Hepatocyte (in vitro differentiated cells): ENCODE measurements at regions not wholly inside any gene's neighbourhood (a gene's known extent, or its start where the extent isn't known, plus 50 kb on each side); places are given as distances from the start of the nearest gene placed in this dataset.

Source experiments
- DNase-seq: peaks from one replicate; pipeline ENCODE4 v3.0.0-alpha.2; 2016; ENCODE audit warnings: low spot score
- H2AFZ ChIP-seq: fragments of 200-600 bp; sonication (generic); 2 replicates; pipeline ENCODE4 v1.6.0; 2016; ENCODE audit warnings: antibody characterized with exemption, mild to moderate bottlenecking
- H3K27ac ChIP-seq: fragments of 200-600 bp; sonication (generic); 2 replicates; pipeline ENCODE4 v1.5.1; 2016; ENCODE audit warnings: mild to moderate bottlenecking
- H3K27me3 ChIP-seq: fragments of 200-600 bp; sonication (generic); 2 replicates; pipeline ENCODE4 v1.6.1; 2016
- H3K36me3 ChIP-seq: fragments of 200-600 bp; sonication (generic); replicated peaks from 2 replicates; pipeline ENCODE4 v1.5.1; 2016; ENCODE audit warnings: low read depth; ENCODE audit not compliant: insufficient read depth
- H3K4me1 ChIP-seq: fragments of 200-600 bp; sonication (generic); 2 replicates; pipeline ENCODE4 v1.5.1; 2016; ENCODE audit warnings: mild to moderate bottlenecking, moderate library complexity; ENCODE audit not compliant: insufficient read depth
- H3K4me2 ChIP-seq: fragments of 200-600 bp; sonication (generic); 2 replicates; pipeline ENCODE4 v1.6.0; 2016
- H3K4me3 ChIP-seq: fragments of 200-600 bp; sonication (generic); 2 replicates; pipeline ENCODE4 v1.5.1; 2016; ENCODE audit warnings: mild to moderate bottlenecking
- H3K79me2 ChIP-seq: fragments of 200-600 bp; sonication (generic); 2 replicates; pipeline ENCODE4 v1.6.0; 2017; ENCODE audit warnings: mild to moderate bottlenecking
- H3K9me2 ChIP-seq: fragments of 200-600 bp; sonication (generic); replicated peaks from 2 replicates; pipeline ENCODE4 v1.6.0; 2017; ENCODE audit warnings: mild to moderate bottlenecking; ENCODE audit not compliant: insufficient read depth
- H3K9me3 ChIP-seq: fragments of 200-600 bp; sonication (generic); 2 replicates; pipeline ENCODE4 v1.5.1; 2016; ENCODE audit warnings: low read depth, mild to moderate bottlenecking
- H4K20me1 ChIP-seq: fragments of 200-600 bp; sonication (generic); 2 replicates; pipeline ENCODE4 v1.6.0; 2016; ENCODE audit warnings: mild to moderate bottlenecking; ENCODE audit not compliant: insufficient read depth, poor library complexity, severe bottlenecking
- CTCF ChIP-seq: fragments of 200-600 bp; sonication (generic); IDR thresholded peaks from 2 replicates; pipeline ENCODE4 v1.5.1; 2016; ENCODE audit warnings: antibody characterized with exemption, mild to moderate bottlenecking; ENCODE audit not compliant: poor library complexity
- EZH2 ChIP-seq: fragments of 200-600 bp; sonication (generic); IDR thresholded peaks from 2 replicates; pipeline ENCODE4 v1.6.1; 2016; ENCODE audit warnings: antibody characterized with exemption, mild to moderate bottlenecking, borderline replicate concordance
- EZH2phosphoT487 ChIP-seq: fragments of 200-600 bp; sonication (generic); IDR thresholded peaks from one replicate; pipeline ENCODE4 v1.6.1; 2018; ENCODE audit warnings: antibody characterized with exemption, mild to moderate bottlenecking, low read depth, moderate library complexity; ENCODE audit not compliant: unreplicated experiment, severe bottlenecking
- WGBS: methylation state at CpG from one replicate; pipeline ENCODE4 v1.1.6; 2016; ENCODE audit warnings: low lambda C conversion rate; ENCODE audit errors: missing lambda C conversion rate; 5-methylcytosine and 5-hydroxymethylcytosine counted together

GRCh38 chr12:4091016-4091743 is 182.4 kb upstream of the CCND2 start:
- peaks cover 4% of the 10 kb centered on the region for H3K4me1 ChIP-seq
- no peaks in the 10 kb centered on the region for H3K9me3 ChIP-seq
- H2AFZ ChIP-seq, result no peak overlapping the region
- H3K27me3 ChIP-seq, result no peaks in the 10 kb centered on the region
- H4K20me1 ChIP-seq, result no peaks in the 10 kb centered on the region
- no peaks in the 10 kb centered on the region for H3K36me3 ChIP-seq
- H3K79me2 ChIP-seq, result no peaks in the 10 kb centered on the region
- no peaks in the 10 kb centered on the region for H3K9me2 ChIP-seq
- WGBS, result 77% methylated on average over 5 of the region's 5 CpGs
- DNase-seq, result no peak
- no peak overlapping the region for H3K4me3 ChIP-seq
- no peak overlapping the region for H3K4me2 ChIP-seq
- H3K27ac ChIP-seq, result no peak overlapping the region
- TF ChIP-seq CTCF, result no peak
- no peak for TF ChIP-seq EZH2
- TF ChIP-seq EZH2phosphoT487, result no peak

- Histone ChIP-seq H4K20me1 (no peaks in the 10 kb centered on the region), H3K9me2 (no peaks in the 10 kb centered on the region), H3K9me3 (no peaks in the 10 kb centered on the region), H3K4me1 (peaks cover 4% of the 10 kb centered on the region), H3K79me2 (no peaks in the 10 kb centered on the region), H3K27ac (peak overlapping the region; percentile 79), H3K27me3 (no peaks in the 10 kb centered on the region), H2AFZ (no peak overlapping the region), H3K4me2 (no peak overlapping the region), H3K36me3 (no peaks in the 10 kb centered on the region), H3K4me3 (no peak overlapping the region)
- WGBS, result 43% methylated on average over 3 of the region's 3 CpGs
- no peak for DNase-seq
- TF ChIP-seq EZH2phosphoT487 (no peak), EZH2 (no peak), CTCF (no peak)
Observed at GRCh38 chr12:4089956-4090355, 183.6 kb upstream of the CCND2 start.

- TF ChIP-seq EZH2 (no peak), CTCF (no peak), EZH2phosphoT487 (no peak)
- H3K4me3 ChIP-seq, result no peak overlapping the region
- H3K27ac ChIP-seq, result peak overlapping the region; percentile 79
- H3K4me2 ChIP-seq, result peak overlapping the region; percentile 8
- DNase-seq, result peak; percentile 32
- H3K27me3 ChIP-seq, result no peaks in the 10 kb centered on the region
- no peak overlapping the region for H2AFZ ChIP-seq
- H3K4me1 ChIP-seq, result peaks cover 4% of the 10 kb centered on the region
- no peaks in the 10 kb centered on the region for H3K79me2 ChIP-seq
- H3K9me2 ChIP-seq, result no peaks in the 10 kb centered on the region
- 61% methylated on average over 4 of the region's 5 CpGs for WGBS
- no peaks in the 10 kb centered on the region for H3K9me3 ChIP-seq
- no peaks in the 10 kb centered on the region for H3K36me3 ChIP-seq
- no peaks in the 10 kb centered on the region for H4K20me1 ChIP-seq
Observed at GRCh38 chr12:4089121-4089606, 184.4 kb upstream of the CCND2 start.
